NCI-H2196 treated with DMSO at 0.1 percent for 48 hours (cell line): ENCODE measurements at regions not wholly inside any gene's neighbourhood (a gene's known extent, or its start where the extent isn't known, plus 50 kb on each side); places are given as distances from the start of the nearest gene placed in this dataset.
"Not testable (repeated sequence)": the region's sequence is repeated elsewhere in the genome, so short reads cannot be mapped to it uniquely, and the experiment has no call there.

Source experiments
- DNase-seq: peaks from one replicate; lab custom pipeline; 2025; ENCODE audit not compliant: unreplicated experiment; lab: John Stamatoyannopoulos, UW

- DNase-seq = no peak
Measured at GRCh38 chr10:9010093-9010492, 955.6 kb downstream of the GATA3 start.

GRCh38 chr10:9010931-9011670 lies 956.6 kb downstream of the GATA3 start:
- DNase-seq = no peak

GRCh38 chr10:9012312-9012711 lies 957.8 kb downstream of the GATA3 start:
- DNase-seq = no peak

- DNase-seq = no peak
Measured at GRCh38 chr10:9015005-9015404, 960.5 kb downstream of the GATA3 start.

- no peak for DNase-seq
Measured at GRCh38 chr10:9015447-9015846, 961.0 kb downstream of the GATA3 start.

GRCh38 chr10:9016930-9017329 lies 962.4 kb downstream of the GATA3 start:
- no peak for DNase-seq

- DNase-seq = no peak
Measured at GRCh38 chr10:9018195-9019173, 964.0 kb downstream of the GATA3 start.

GRCh38 chr10:9023206-9023605 lies 968.7 kb downstream of the GATA3 start:
- no peak for DNase-seq

- DNase-seq = no peak
Measured at GRCh38 chr10:9024210-9024609, 969.7 kb downstream of the GATA3 start.

- no peak for DNase-seq
Measured at GRCh38 chr10:9028231-9028630, 973.7 kb downstream of the GATA3 start.

- no peak for DNase-seq
Measured at GRCh38 chr10:9035355-9035754, 980.9 kb downstream of the GATA3 start.

GRCh38 chr10:9036711-9037204 lies 982.3 kb downstream of the GATA3 start:
- DNase-seq = no peak

GRCh38 chr10:9038146-9038714 lies 983.7 kb downstream of the GATA3 start:
- DNase-seq = no peak

GRCh38 chr10:9043466-9043865 lies 989.0 kb downstream of the GATA3 start:
- no peak for DNase-seq

- DNase-seq = no peak
Measured at GRCh38 chr10:9045311-9045710, 990.8 kb downstream of the GATA3 start.

- DNase-seq = no peak
Measured at GRCh38 chr10:9051328-9051974, 997.0 kb downstream of the GATA3 start.

- no peak for DNase-seq
Measured at GRCh38 chr10:9052767-9053166, 998.3 kb downstream of the GATA3 start.

GRCh38 chr10:9056521-9056920 lies 1002.0 kb downstream of the GATA3 start:
- no peak for DNase-seq

GRCh38 chr10:9057293-9057692 lies 1002.8 kb downstream of the GATA3 start:
- not testable (repeated sequence) for DNase-seq

GRCh38 chr10:9060314-9060713 lies 1005.8 kb downstream of the GATA3 start:
- DNase-seq = no peak

- DNase-seq = no peak
Measured at GRCh38 chr10:9061871-9062270, 1007.4 kb downstream of the GATA3 start.
